H1 (cell line): ENCODE measurements at regions not wholly inside any gene's neighbourhood (a gene's known extent, or its start where the extent isn't known, plus 50 kb on each side); places are given as distances from the start of the nearest gene placed in this dataset.

Source experiments
- CTCF ChIA-PET: fragments of 300-600 bp; sonication (Branson Sonifier 250); formaldehyde crosslinking; loops from one replicate; lab custom pipeline; 2021; ENCODE audit not compliant: partially characterized antibody; lab: Charles Lee
- POLR2A ChIA-PET: fragments of 300-600 bp; sonication (Branson Sonifier 250); formaldehyde crosslinking; loops from one replicate; lab custom pipeline; 2021; ENCODE audit warnings: inconsistent platforms; ENCODE audit not compliant: partially characterized antibody; lab: Charles Lee
- DNase-seq, 2 experiments: peaks; one replicate each; pipeline versions ENCODE4 v3.0.0 to v3.0.0-alpha.2; 2010 to 2022; ENCODE audit warnings: low spot score in 2 of 2, low read depth in 1 of 2, mixed read lengths in 1 of 2
- FAIRE-seq: peaks from 2 replicates; lab custom pipeline; 2011; peaks lifted over from hg19 to GRCh38; lab: Jason Lieb, UNC
- H2AFZ ChIP-seq: 2 replicates; pipeline ENCODE4 v1.8.1; 2012; ENCODE audit warnings: low read length, inconsistent platforms
- H2AK5ac ChIP-seq: 2 replicates; pipeline ENCODE4 v1.6.1; 2013; ENCODE audit warnings: low read depth, low read length
- H2BK120ac ChIP-seq: replicated peaks from 2 replicates; pipeline ENCODE3; 2013; ENCODE audit warnings: low read depth, low read length, inconsistent platforms
- H2BK12ac ChIP-seq: 2 replicates; pipeline ENCODE4 v1.6.1; 2013; ENCODE audit warnings: low read depth, low read length
- H2BK15ac ChIP-seq: 2 replicates; pipeline ENCODE4 v1.6.1; 2013; ENCODE audit warnings: low read length
- H2BK20ac ChIP-seq: 2 replicates; pipeline ENCODE4 v1.6.1; 2013; ENCODE audit warnings: low read length
- H2BK5ac ChIP-seq: 2 replicates; pipeline ENCODE4 v1.6.1; 2013; ENCODE audit warnings: low read depth, low read length
- H3K14ac ChIP-seq: 2 replicates; pipeline ENCODE4 v1.6.1; 2013; ENCODE audit warnings: inconsistent platforms; ENCODE audit not compliant: insufficient read length
- H3K18ac ChIP-seq: 2 replicates; pipeline ENCODE4 v1.6.1; 2013; ENCODE audit warnings: low read length; ENCODE audit errors: extremely low read depth
- H3K23ac ChIP-seq: 2 replicates; pipeline ENCODE4 v1.6.1; 2013; ENCODE audit warnings: inconsistent platforms; ENCODE audit not compliant: insufficient read length
- H3K23me2 ChIP-seq: 2 replicates; pipeline ENCODE4 v1.6.1; 2013; ENCODE audit warnings: low read depth, low read length
- H3K27ac ChIP-seq: 2 replicates; pipeline ENCODE4 v1.6.1; 2011; ENCODE audit warnings: low read depth, low read length, inconsistent platforms
- H3K27me3 ChIP-seq, 4 experiments: replicated peaks in 1 of 4; 1 replicate in 1 of 4; 2 replicates in 3 of 4; pipeline versions ENCODE4 v1.6.1 to v1.8.1; 2011 to 2013; ENCODE audit warnings: low read length in 3 of 4, mild to moderate bottlenecking in 3 of 4, inconsistent platforms in 2 of 4, mixed read lengths in 2 of 4, moderate library complexity in 1 of 4; ENCODE audit not compliant: control insufficient read depth in 3 of 4, insufficient read depth in 3 of 4; ENCODE audit errors: extremely low read depth in 1 of 4
- H3K36me3 ChIP-seq, 4 experiments: 2 replicates each; pipeline versions ENCODE4 v1.6.1 to v1.8.1; 2011 to 2013; ENCODE audit warnings: mild to moderate bottlenecking in 4 of 4, low read length in 3 of 4, moderate library complexity in 2 of 4, control low read depth in 1 of 4, inconsistent platforms in 1 of 4; ENCODE audit not compliant: insufficient read depth in 4 of 4, control insufficient read depth in 2 of 4
- H3K4ac ChIP-seq: replicated peaks from 2 replicates; pipeline ENCODE3; 2013; ENCODE audit warnings: low read length, low read depth, mixed read lengths, inconsistent platforms; ENCODE audit not compliant: insufficient read length
- H3K4me1 ChIP-seq, 4 experiments: replicated peaks in 1 of 4; 1 replicate in 1 of 4; 2 replicates in 3 of 4; pipeline versions ENCODE4 v1.6.1 to v1.8.1; 2011 to 2013; ENCODE audit warnings: low read length in 3 of 4, inconsistent platforms in 2 of 4, mixed read lengths in 1 of 4; ENCODE audit not compliant: insufficient read depth in 4 of 4, control insufficient read depth in 3 of 4
- H3K4me2 ChIP-seq, 2 experiments: 2 replicates each; pipeline versions ENCODE4 v1.6.1 to v1.8.1; 2011 to 2013; ENCODE audit warnings: low read depth in 2 of 2, low read length in 2 of 2, control low read depth in 1 of 2, inconsistent platforms in 1 of 2, mild to moderate bottlenecking in 1 of 2; ENCODE audit not compliant: insufficient read depth in 1 of 2
- H3K4me3 ChIP-seq, 4 experiments: fragments of 200-600, 300-600 bp in 1 of 4; sonication (generic), shearing (Covaris generic), sonication (Bioruptor Twin) in 1 of 4; 2 replicates each; pipeline versions ENCODE4 v1.5.1 to v1.8.1; 2011 to 2016; ENCODE audit warnings: low read length in 4 of 4, low read depth in 3 of 4, control low read depth in 2 of 4, inconsistent platforms in 2 of 4, mild to moderate bottlenecking in 2 of 4, mixed read lengths in 1 of 4, moderate library complexity in 1 of 4; ENCODE audit not compliant: insufficient read depth in 2 of 4; ENCODE audit errors: extremely low read depth in 1 of 4
- H3K56ac ChIP-seq: replicated peaks from 2 replicates; pipeline ENCODE3; 2013; ENCODE audit warnings: low read depth, mild to moderate bottlenecking, mixed read lengths, low read length, inconsistent platforms; ENCODE audit not compliant: insufficient read length
- H3K79me1 ChIP-seq: 2 replicates; pipeline ENCODE4 v1.6.1; 2013; ENCODE audit warnings: low read depth, low read length, control low read depth
- H3K79me2 ChIP-seq, 2 experiments: 2 replicates each; pipeline versions ENCODE4 v1.6.1 to v1.8.1; 2012 to 2013; ENCODE audit warnings: low read length in 2 of 2, mild to moderate bottlenecking in 2 of 2, inconsistent platforms in 1 of 2; ENCODE audit not compliant: insufficient read depth in 2 of 2, control insufficient read depth in 1 of 2
- H3K9ac ChIP-seq, 4 experiments: replicated peaks in 1 of 4; 1 replicate in 1 of 4; 2 replicates in 3 of 4; pipeline versions ENCODE4 v1.6.1 to v1.8.1; 2011 to 2013; ENCODE audit warnings: low read depth in 3 of 4, low read length in 3 of 4, control low read depth in 2 of 4, mild to moderate bottlenecking in 2 of 4, moderate library complexity in 2 of 4, inconsistent platforms in 1 of 4; ENCODE audit errors: extremely low read depth in 1 of 4
- H3K9me3 ChIP-seq, 2 experiments: 2 replicates each; pipeline versions ENCODE4 v1.6.1 to v1.8.1; 2012 to 2013; ENCODE audit warnings: mild to moderate bottlenecking in 2 of 2, moderate library complexity in 2 of 2, control low read depth in 1 of 2, inconsistent platforms in 1 of 2, low read depth in 1 of 2, low read length in 1 of 2, mixed read lengths in 1 of 2; ENCODE audit not compliant: insufficient read depth in 2 of 2
- H4K20me1 ChIP-seq, 2 experiments: replicated peaks in 1 of 2; 2 replicates each; pipeline versions ENCODE3 to v1.8.1; 2011 to 2013; ENCODE audit warnings: inconsistent platforms in 2 of 2, low read length in 2 of 2, mild to moderate bottlenecking in 1 of 2; ENCODE audit not compliant: insufficient read depth in 2 of 2, control insufficient read depth in 1 of 2
- H4K5ac ChIP-seq: 2 replicates; pipeline ENCODE4 v1.6.1; 2013; ENCODE audit warnings: low read length, low read depth, mixed read lengths, inconsistent platforms; ENCODE audit not compliant: insufficient read length
- H4K8ac ChIP-seq: 2 replicates; pipeline ENCODE4 v1.8.0; 2013; ENCODE audit warnings: mild to moderate bottlenecking, moderate library complexity, low read length, inconsistent platforms; ENCODE audit not compliant: insufficient read depth; ENCODE audit errors: extremely low read depth
- H4K91ac ChIP-seq: replicated peaks from 2 replicates; pipeline ENCODE3; 2013; ENCODE audit warnings: low read length, mixed read lengths, inconsistent platforms; ENCODE audit not compliant: insufficient read length
- BRCA1 ChIP-seq: IDR thresholded peaks from 2 replicates; pipeline ENCODE4 v1.6.1; 2012; ENCODE audit warnings: low read depth, low read length, improper control_type of control experiment
- CBX8 ChIP-seq: fragments of 300-800, 300-1000 bp; sonication (generic); IDR thresholded peaks from 2 replicates; pipeline ENCODE4 v1.7.1; 2016; ENCODE audit warnings: low read depth, low read length, borderline replicate concordance
- CTBP2 ChIP-seq: IDR thresholded peaks from 2 replicates; pipeline ENCODE4 v1.7.0; 2011; ENCODE audit warnings: borderline replicate concordance, mild to moderate bottlenecking, moderate library complexity, mixed read lengths, low read length; ENCODE audit not compliant: insufficient read depth, insufficient read length
- HDAC6 ChIP-seq: IDR thresholded peaks from one replicate; pipeline ENCODE4 v1.7.1; 2012; ENCODE audit warnings: low read depth, mild to moderate bottlenecking, inconsistent platforms, low read length, moderate library complexity
- JUND ChIP-seq: IDR thresholded peaks from 2 replicates; pipeline ENCODE4 v1.6.1; 2011; ENCODE audit warnings: mild to moderate bottlenecking, improper control_type of control experiment, low read length
- MAX ChIP-seq: IDR thresholded peaks from 2 replicates; pipeline ENCODE4 v1.6.1; 2012; ENCODE audit warnings: inconsistent platforms
- RNF2 ChIP-seq: fragments of 200-900, 300-1000 bp; sonication (generic); IDR thresholded peaks from 2 replicates; pipeline ENCODE4 v1.7.1; 2016; ENCODE audit warnings: borderline replicate concordance, low read depth, mild to moderate bottlenecking, antibody characterized with exemption, low read length; ENCODE audit not compliant: poor library complexity, severe bottlenecking; ENCODE audit errors: missing control alignments
- SAP30 ChIP-seq: fragments of 300-600 bp; sonication (generic); IDR thresholded peaks from 2 replicates; pipeline ENCODE4 v1.7.1; 2012; ENCODE audit warnings: low read length, moderate library complexity, mild to moderate bottlenecking, inconsistent platforms; ENCODE audit not compliant: insufficient read depth, insufficient replicate concordance
- TAF7 ChIP-seq: optimal IDR thresholded peaks from 2 replicates; pipeline ENCODE3; 2011; ENCODE audit warnings: low read depth, mild to moderate bottlenecking, inconsistent platforms, low read length, moderate library complexity, borderline replicate concordance
- TCF12 ChIP-seq: IDR thresholded peaks from 2 replicates; pipeline ENCODE4 v1.6.1; 2011; ENCODE audit warnings: low read depth, mild to moderate bottlenecking, low read length
- USF2 ChIP-seq: IDR thresholded peaks from 2 replicates; pipeline ENCODE4 v1.6.1; 2011; ENCODE audit warnings: low read length, improper control_type of control experiment
- YY1 ChIP-seq: IDR thresholded peaks from 2 replicates; pipeline ENCODE4 v1.6.1; 2011; ENCODE audit warnings: low read depth, mild to moderate bottlenecking, low read length

- Histone ChIP-seq H4K91ac (no peak overlapping the region), H2BK12ac (no peak overlapping the region), H4K20me1 (no peaks in the 10 kb centered on the region), H3K4me3 (no peak overlapping the region), H2BK20ac (no peak overlapping the region), H3K36me3 (no peaks in the 10 kb centered on the region), H4K8ac (no peak overlapping the region), H2AK5ac (no peak overlapping the region), H3K23ac (no peak overlapping the region), H2BK120ac (no peak overlapping the region), H2BK5ac (no peak overlapping the region), H3K18ac (no peak overlapping the region), H3K14ac (no peak overlapping the region), H3K23me2 (no peaks in the 10 kb centered on the region; the same call in 1 of the 2 replicates), H3K56ac (no peak overlapping the region), H3K27ac (no peak overlapping the region), H4K5ac (no peak overlapping the region), H3K79me1 (no peaks in the 10 kb centered on the region), H3K79me2 (no peaks in the 10 kb centered on the region), H3K27me3 (peaks cover 0 to 1% (median 0%) of the 10 kb centered on the region in 4 experiments; a peak in 1 of 7 replicates)
- DNase-seq: no peak
- no peak for FAIRE-seq
- ChIA-PET POLR2A (no interaction called here), CTCF (no interaction called here)
- TF ChIP-seq CBX8 (no peak), YY1 (no peak), TAF7 (no peak), USF2 (no peak), RNF2 (no peak), HDAC6 (no peak), CTBP2 (no peak), JUND (no peak), SAP30 (no peak), MAX (no peak), BRCA1 (no peak), TCF12 (no peak)
- TF ChIP-seq, all 59 proteins: peak for 0
- no peaks in the 10 kb centered on the region for H3K4me1 ChIP-seq
- H3K9me3 ChIP-seq: peaks cover 0 to 8% of the 10 kb centered on the region in 2 experiments; a peak in 2 of 4 replicates
- H2BK15ac ChIP-seq: no peak overlapping the region
- H2AFZ ChIP-seq: no peak overlapping the region
- H3K9ac ChIP-seq: no peak overlapping the region
- H3K4ac ChIP-seq: no peak overlapping the region
- H3K4me2 ChIP-seq: no peak overlapping the region
Measured at GRCh38 chr2:81363800-81364199, 1059.2 kb upstream of the LRRTM1 start.
